ENCODE measurements at regions not wholly inside any gene's neighbourhood (a gene's known extent, or its start where the extent isn't known, plus 50 kb on each side); places are given as distances from the start of the nearest gene placed in this dataset.

DNA sequence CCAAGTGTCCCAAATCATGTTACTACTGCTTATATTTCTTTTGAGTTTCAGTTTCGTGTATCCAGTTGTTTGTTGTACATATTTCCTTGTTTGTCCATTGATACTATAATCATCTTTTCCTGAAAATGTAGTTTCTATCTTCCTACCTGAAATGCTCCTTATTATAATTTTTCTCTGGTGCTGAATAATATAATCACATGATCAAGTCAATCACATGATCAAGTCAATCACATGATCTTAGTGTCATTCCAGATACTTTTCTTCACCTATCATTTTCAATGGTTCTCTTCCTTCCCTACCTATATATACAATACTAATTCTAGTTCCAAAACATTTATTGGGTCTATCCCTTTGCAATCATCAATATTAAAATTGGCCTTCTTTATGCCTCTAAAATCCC is 2058.8 kb downstream of the PCDH7 start:
- no peak for DNase-seq (ENCODE audit: low read depth)
- TF ChIP-seq, protein P1, sequence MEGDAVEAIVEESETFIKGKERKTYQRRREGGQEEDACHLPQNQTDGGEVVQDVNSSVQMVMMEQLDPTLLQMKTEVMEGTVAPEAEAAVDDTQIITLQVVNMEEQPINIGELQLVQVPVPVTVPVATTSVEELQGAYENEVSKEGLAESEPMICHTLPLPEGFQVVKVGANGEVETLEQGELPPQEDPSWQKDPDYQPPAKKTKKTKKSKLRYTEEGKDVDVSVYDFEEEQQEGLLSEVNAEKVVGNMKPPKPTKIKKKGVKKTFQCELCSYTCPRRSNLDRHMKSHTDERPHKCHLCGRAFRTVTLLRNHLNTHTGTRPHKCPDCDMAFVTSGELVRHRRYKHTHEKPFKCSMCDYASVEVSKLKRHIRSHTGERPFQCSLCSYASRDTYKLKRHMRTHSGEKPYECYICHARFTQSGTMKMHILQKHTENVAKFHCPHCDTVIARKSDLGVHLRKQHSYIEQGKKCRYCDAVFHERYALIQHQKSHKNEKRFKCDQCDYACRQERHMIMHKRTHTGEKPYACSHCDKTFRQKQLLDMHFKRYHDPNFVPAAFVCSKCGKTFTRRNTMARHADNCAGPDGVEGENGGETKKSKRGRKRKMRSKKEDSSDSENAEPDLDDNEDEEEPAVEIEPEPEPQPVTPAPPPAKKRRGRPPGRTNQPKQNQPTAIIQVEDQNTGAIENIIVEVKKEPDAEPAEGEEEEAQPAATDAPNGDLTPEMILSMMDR (conservative IDR thresholded peaks at IDR 0.05; ENCODE audit: low read depth, low read length), result no peak
- H3K4me3 ChIP-seq (ENCODE audit: low read depth, low read length), result no peak overlapping the region

GRCh38 chr4:32789026-32789608 is 2068.9 kb downstream of the PCDH7 start:
- DNase-seq (ENCODE audit: low read depth), result peak; percentile 44

GRCh38 chr4:32790803-32791202 is 2070.6 kb downstream of the PCDH7 start:
- H3K4me3 ChIP-seq (ENCODE audit: low read depth, low read length), result no peak overlapping the region
- TF ChIP-seq, protein P1 (conservative IDR thresholded peaks at IDR 0.05; ENCODE audit: low read depth, low read length), result no peak
- no peak for DNase-seq (ENCODE audit: low read depth)

More at GRCh38 chr4:32789026-32789608, 2068.9 kb downstream of the PCDH7 start:
- H3K4me3 ChIP-seq (ENCODE audit: low read depth, low read length), result no peak overlapping the region
- TF ChIP-seq, protein P1 (conservative IDR thresholded peaks at IDR 0.05; ENCODE audit: low read depth, low read length), result no peak

DNA sequence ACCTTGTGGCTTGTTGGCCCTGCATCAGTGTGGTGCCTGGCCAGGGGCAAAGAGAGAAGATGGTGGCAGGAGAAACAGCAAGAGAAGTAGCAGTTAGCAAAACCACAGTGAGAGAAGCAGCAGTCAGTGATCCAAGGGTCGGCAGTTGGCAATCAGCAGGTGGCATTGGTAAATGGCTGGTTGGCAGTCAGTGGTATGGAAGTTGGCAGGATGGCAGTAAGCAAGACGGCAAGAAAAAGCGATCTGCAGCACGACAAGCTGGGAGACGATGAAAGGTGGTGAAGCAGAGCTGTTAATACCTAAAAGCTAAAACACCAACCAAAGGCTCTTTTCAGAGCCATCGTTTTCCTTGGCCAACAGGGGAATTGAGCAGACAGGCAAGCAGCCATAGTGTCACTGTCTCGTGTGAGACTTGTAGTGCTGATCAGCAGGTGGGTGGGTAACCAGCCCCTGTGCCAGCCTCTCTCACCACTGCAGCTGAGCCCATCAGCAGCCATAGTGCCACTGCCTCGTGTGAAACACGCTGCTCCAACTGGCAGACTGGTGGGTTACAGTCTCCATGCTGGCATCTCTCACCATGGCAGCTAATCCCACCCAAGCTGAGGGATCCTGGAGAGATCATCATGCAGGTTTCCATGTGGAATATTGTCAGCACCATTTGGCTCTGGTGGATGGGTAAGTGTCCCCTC is 2078.4 kb downstream of the PCDH7 start:
- TF ChIP-seq, protein P1 (conservative IDR thresholded peaks at IDR 0.05; ENCODE audit: low read depth, low read length), result no peak
- DNase-seq (ENCODE audit: low read depth), result no peak
- H3K4me3 ChIP-seq (ENCODE audit: low read depth, low read length), result no peak overlapping the region

- TF ChIP-seq, protein P1 (conservative IDR thresholded peaks at IDR 0.05; ENCODE audit: low read depth, low read length), result no peak
- H3K4me3 ChIP-seq (ENCODE audit: low read depth, low read length), result no peak overlapping the region
- no peak for DNase-seq (ENCODE audit: low read depth)
Observed at GRCh38 chr4:32824336-32824735, 2104.2 kb downstream of the PCDH7 start.

DNA sequence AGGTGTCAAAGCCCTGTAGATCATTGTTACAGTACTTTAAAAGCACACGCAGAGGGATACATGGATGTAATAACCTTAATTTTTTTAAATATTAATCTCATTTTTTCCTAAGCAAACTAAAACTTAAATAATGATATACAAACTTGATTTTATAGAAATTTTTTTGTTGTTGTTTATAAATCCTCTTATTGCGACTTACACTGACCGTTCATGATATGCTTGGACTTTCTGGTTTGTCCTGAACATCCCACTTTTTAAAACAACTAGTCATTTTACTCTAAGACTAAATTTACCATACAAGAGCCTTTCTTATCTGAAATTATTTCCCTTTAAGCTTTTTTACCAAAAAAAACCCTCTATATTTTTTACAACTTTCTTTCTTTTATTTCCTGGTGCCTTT is 2106.0 kb downstream of the PCDH7 start:
- no peak overlapping the region for H3K4me3 ChIP-seq (ENCODE audit: low read depth, low read length)
- no peak for DNase-seq (ENCODE audit: low read depth)
- TF ChIP-seq, protein P1 (conservative IDR thresholded peaks at IDR 0.05; ENCODE audit: low read depth, low read length), result no peak

- H3K4me3 ChIP-seq (ENCODE audit: low read depth, low read length), result no peak overlapping the region
- no peak for DNase-seq (ENCODE audit: low read depth)
- TF ChIP-seq, protein P1 (conservative IDR thresholded peaks at IDR 0.05; ENCODE audit: low read depth, low read length), result no peak
Observed at GRCh38 chr4:32830160-32830559, 2110.0 kb downstream of the PCDH7 start.
